ENCODE measurements at regions not wholly inside any gene's neighbourhood (a gene's known extent, or its start where the extent isn't known, plus 50 kb on each side); places are given as distances from the start of the nearest gene placed in this dataset.

DNA sequence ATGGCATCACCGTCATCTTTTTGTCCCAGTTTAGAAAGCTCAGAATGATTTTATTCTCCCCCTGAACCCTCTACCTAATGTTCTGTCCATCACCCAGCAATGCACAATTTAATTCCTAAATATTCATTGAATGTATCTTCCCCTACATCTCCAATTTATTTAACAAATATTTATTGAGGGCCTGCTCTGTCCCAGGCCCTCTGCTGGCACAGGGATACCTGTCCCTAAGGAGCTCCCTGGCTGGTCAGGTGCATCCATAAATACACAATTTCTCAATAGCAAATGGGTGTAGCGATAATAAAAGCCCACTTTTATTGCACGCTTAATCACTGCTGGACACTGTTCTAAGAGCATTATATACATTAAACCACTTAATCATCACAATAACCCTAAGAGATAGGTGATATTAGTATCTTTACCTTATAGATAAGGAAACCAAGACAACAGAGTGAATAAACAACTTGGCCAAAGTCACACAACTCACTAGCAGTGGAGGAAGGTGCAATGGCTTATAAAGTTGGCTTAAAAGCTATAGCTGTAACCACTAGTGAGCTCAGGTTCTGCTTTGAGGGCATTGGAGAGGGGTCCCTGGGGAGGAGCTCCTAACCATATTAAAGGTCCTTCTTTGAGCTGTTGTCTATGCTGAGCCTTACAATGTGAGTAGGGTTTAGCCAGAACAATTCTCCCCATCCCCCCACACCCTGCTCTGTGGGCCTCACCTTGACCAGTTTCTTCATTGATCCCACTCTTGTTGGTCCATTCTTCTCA lies 126.3 kb upstream of the JUN start:
- ChIA-PET CTCF (interaction anchor here (0.7 kb wide), 1 partner anchor 203 kb away, joined by 7 read pairs; no protein-coding TSS in a partner anchor), POLR2A (no interaction called here)
- H3K27ac Mint-ChIP-seq: peak overlapping the region in 1 of 9 donors; percentile 77
- no peak overlapping the region for H3K4me3 Mint-ChIP-seq
- H3K27me3 ChIP-seq (ENCODE audit: control insufficient read depth in 2 of 2, insufficient read depth in 2 of 2, low read length in 2 of 2): no peaks in the 10 kb centered on the region
- H3K36me3 Mint-ChIP-seq: peaks cover 0 to 15% (median 3%) of the 10 kb centered on the region in 5 donors
- intact Hi-C loops (cut with micrococcal nuclease): loop anchor here in 1 of 2 donors (5.0 kb wide), 1 partner anchor 397 kb away; no protein-coding TSS in a partner anchor
- peaks cover 0 to 17% (median 4%) of the 10 kb centered on the region in 5 donors for H3K27me3 Mint-ChIP-seq
- no peak for DNase-seq
- ATAC-seq: no peak
- H3K27ac ChIP-seq (ENCODE audit: low read depth, low read length): no peak overlapping the region
- H3K4me1 Mint-ChIP-seq: peaks cover 0 to 10% (median under 1%) of the 10 kb centered on the region in 7 donors
- H3K4me1 ChIP-seq (ENCODE audit: control insufficient read depth in 2 of 2, insufficient read depth in 2 of 2, low read length in 2 of 2): no peaks in the 10 kb centered on the region
- no peaks in the 10 kb centered on the region for H3K9me3 ChIP-seq (ENCODE audit: control insufficient read depth in 2 of 3, low read length in 3 of 3)
- H3K4me3 ChIP-seq (ENCODE audit: low read length): no peak overlapping the region
- no peaks in the 10 kb centered on the region for H3K36me3 ChIP-seq (ENCODE audit: control insufficient read depth in 2 of 3, insufficient read depth in 3 of 3, low read length in 3 of 3)
- H3K9me3 Mint-ChIP-seq: peaks cover 0 to 22% (median 12%) of the 10 kb centered on the region in 11 donors

GRCh38 chr1:58911841-58912499 lies 128.1 kb upstream of the JUN start:
- ChIA-PET CTCF (no interaction called here), POLR2A (no interaction called here)
- no peak for ATAC-seq
- no peak overlapping the region for H3K27ac ChIP-seq (ENCODE audit: low read depth, low read length)
- no peaks in the 10 kb centered on the region for H3K4me1 ChIP-seq (ENCODE audit: control insufficient read depth in 2 of 2, insufficient read depth in 2 of 2, low read length in 2 of 2)
- peaks cover 0 to 7% (median 0%) of the 10 kb centered on the region in 7 donors for H3K4me1 Mint-ChIP-seq
- peaks cover 0 to 27% (median 4%) of the 10 kb centered on the region in 5 donors for H3K27me3 Mint-ChIP-seq
- peaks cover 0 to 27% (median 12%) of the 10 kb centered on the region in 11 donors for H3K9me3 Mint-ChIP-seq
- peaks cover 0 to 4% (median 0%) of the 10 kb centered on the region in 3 experiments for H3K9me3 ChIP-seq (ENCODE audit: control insufficient read depth in 2 of 3, low read length in 3 of 3)
- DNase-seq: no peak
- H3K27ac Mint-ChIP-seq: no peak overlapping the region
- no peak overlapping the region for H3K4me3 Mint-ChIP-seq
- H3K27me3 ChIP-seq (ENCODE audit: control insufficient read depth in 2 of 2, insufficient read depth in 2 of 2, low read length in 2 of 2): no peaks in the 10 kb centered on the region
- no peak overlapping the region for H3K4me3 ChIP-seq (ENCODE audit: low read length)
- H3K36me3 ChIP-seq (ENCODE audit: control insufficient read depth in 2 of 3, insufficient read depth in 3 of 3, low read length in 3 of 3): no peaks in the 10 kb centered on the region
- peaks cover 0 to 16% (median 3%) of the 10 kb centered on the region in 5 donors for H3K36me3 Mint-ChIP-seq
- intact Hi-C loops (cut with micrococcal nuclease): no loop called here

DNA sequence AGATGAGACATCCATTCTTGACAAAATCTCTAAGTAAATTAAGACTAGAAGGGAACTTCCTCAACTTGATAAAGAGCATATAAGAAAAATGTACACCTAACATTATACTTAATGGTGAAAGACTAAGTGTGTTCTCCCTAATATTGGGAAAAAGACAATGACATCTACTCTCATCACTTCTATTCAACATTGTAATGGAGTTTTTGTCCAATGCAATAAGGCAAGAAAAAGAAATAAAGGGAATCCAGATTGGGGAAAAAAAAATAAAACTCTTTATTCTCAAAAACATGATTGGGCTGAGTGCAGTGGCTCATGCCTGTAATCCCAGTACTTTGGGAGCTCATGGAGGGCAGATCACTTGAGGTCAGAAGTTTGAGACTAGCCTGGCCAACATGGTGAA lies 131.1 kb upstream of the JUN start:
- Histone ChIP-seq H3K9me3 (ENCODE audit: control insufficient read depth in 2 of 3, low read length in 3 of 3) (peaks cover 0 to 4% (median 0%) of the 10 kb centered on the region in 3 experiments), H3K27me3 (ENCODE audit: control insufficient read depth in 2 of 2, insufficient read depth in 2 of 2, low read length in 2 of 2) (no peaks in the 10 kb centered on the region), H3K27ac (ENCODE audit: low read depth, low read length) (no peak overlapping the region), H3K4me1 (ENCODE audit: control insufficient read depth in 2 of 2, insufficient read depth in 2 of 2, low read length in 2 of 2) (no peaks in the 10 kb centered on the region), H3K4me3 (ENCODE audit: low read length) (no peak overlapping the region), H3K36me3 (ENCODE audit: control insufficient read depth in 2 of 3, insufficient read depth in 3 of 3, low read length in 3 of 3) (no peaks in the 10 kb centered on the region)
- H3K4me1 Mint-ChIP-seq: peaks cover 0 to 7% (median 0%) of the 10 kb centered on the region in 7 donors
- peaks cover 0 to 27% (median 12%) of the 10 kb centered on the region in 11 donors for H3K9me3 Mint-ChIP-seq
- ChIA-PET POLR2A (no interaction called here), CTCF (no interaction called here)
- peaks cover 0 to 16% (median 3%) of the 10 kb centered on the region in 5 donors for H3K36me3 Mint-ChIP-seq
- no peak overlapping the region for H3K4me3 Mint-ChIP-seq
- ATAC-seq (no peak), DNase-seq (no peak)
- H3K27me3 Mint-ChIP-seq: peaks cover 0 to 30% (median 4%) of the 10 kb centered on the region in 5 donors
- intact Hi-C loops (cut with micrococcal nuclease): no loop called here
- no peak overlapping the region for H3K27ac Mint-ChIP-seq

DNA sequence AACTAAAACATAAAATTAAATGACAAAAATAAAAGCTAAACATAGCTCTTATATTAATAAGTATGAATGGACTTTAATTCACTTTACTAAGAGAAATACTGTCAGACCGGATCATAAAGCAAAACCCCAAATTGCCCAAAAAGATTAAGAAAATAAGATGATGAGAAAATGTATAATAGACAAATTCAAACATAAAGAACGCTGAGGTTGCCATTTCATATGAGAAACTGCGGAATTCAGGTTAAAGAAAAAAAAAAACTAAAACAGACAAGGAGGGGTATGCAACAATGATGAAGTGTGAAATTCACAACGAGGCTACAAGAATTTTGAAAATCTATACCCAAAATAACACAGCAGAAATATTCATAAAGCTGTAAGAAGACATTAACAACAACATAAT lies 133.6 kb upstream of the JUN start:
- peaks cover under 1 to 5% of the 10 kb centered on the region in 2 donors for H3K4me1 ChIP-seq (ENCODE audit: control insufficient read depth in 2 of 2, insufficient read depth in 2 of 2, low read length in 2 of 2)
- DNase-seq (no peak), ATAC-seq (no peak)
- H3K27ac ChIP-seq (ENCODE audit: low read depth, low read length): no peak overlapping the region
- POLR2A ChIA-PET: interaction anchor here (0.6 kb wide), 1 partner anchor 299 kb away, joined by 3 read pairs; no protein-coding TSS in a partner anchor
- Mint-ChIP-seq H3K36me3 (peaks cover 0 to 12% (median 3%) of the 10 kb centered on the region in 5 donors), H3K4me3 (no peak overlapping the region), H3K27me3 (peaks cover 0 to 30% (median 4%) of the 10 kb centered on the region in 5 donors), H3K9me3 (peaks cover 0 to 27% (median 12%) of the 10 kb centered on the region in 11 donors), H3K27ac (no peak overlapping the region), H3K4me1 (peaks cover 0 to 12% (median 5%) of the 10 kb centered on the region in 7 donors)
- intact Hi-C loops (cut with micrococcal nuclease): loop anchor here in 1 of 2 donors (2.0 kb wide), 1 partner anchor 25 kb away; no protein-coding TSS in a partner anchor
- CTCF ChIA-PET: no interaction called here
- no peaks in the 10 kb centered on the region for H3K36me3 ChIP-seq (ENCODE audit: control insufficient read depth in 2 of 3, insufficient read depth in 3 of 3, low read length in 3 of 3)
- peaks cover 0 to 4% (median 0%) of the 10 kb centered on the region in 3 experiments for H3K9me3 ChIP-seq (ENCODE audit: control insufficient read depth in 2 of 3, low read length in 3 of 3)
- no peaks in the 10 kb centered on the region for H3K27me3 ChIP-seq (ENCODE audit: control insufficient read depth in 2 of 2, insufficient read depth in 2 of 2, low read length in 2 of 2)
- H3K4me3 ChIP-seq (ENCODE audit: low read length): no peak overlapping the region

DNA sequence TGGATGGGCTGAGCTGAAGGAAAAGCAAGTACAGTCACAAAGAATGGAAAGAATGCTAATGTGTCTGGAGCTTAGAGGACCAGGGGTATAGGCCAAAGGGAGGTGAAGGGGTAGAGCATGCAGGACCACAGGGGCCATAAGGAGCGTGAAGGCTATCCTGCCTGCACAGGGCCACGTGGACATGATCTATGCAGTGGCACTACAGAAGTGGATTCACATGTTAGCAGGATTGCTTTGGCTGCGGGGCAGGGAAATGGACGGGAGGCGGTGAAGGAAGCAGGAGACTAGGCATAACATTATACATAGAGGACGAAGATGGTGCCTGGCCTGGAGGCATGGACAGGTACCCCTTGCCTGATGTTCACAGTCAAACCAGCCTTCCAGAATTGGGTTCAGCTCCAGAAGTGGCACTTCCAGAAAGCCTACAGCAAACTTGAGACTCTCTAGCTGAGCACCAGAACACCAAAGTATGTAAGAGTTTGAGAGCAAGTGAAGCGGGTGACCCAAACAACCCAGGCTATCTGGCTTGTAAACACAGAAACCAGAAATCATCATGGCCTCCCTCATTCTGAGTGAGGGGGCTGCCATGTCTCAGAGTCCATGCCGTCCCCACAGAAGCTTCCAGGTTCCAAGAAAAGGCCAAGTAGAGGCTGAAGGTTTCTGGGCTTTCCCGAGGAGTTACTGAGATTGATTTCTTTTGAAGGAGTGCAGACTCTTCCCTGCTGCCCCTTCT lies 135.5 kb upstream of the JUN start:
- H3K27me3 Mint-ChIP-seq: peaks cover 0 to 16% (median 0%) of the 10 kb centered on the region in 5 donors
- H3K9me3 ChIP-seq (ENCODE audit: control insufficient read depth in 2 of 3, low read length in 3 of 3): peaks cover 0 to 4% (median 0%) of the 10 kb centered on the region in 3 experiments
- peaks cover 7 to 22% (median 15%) of the 10 kb centered on the region in 7 donors for H3K4me1 Mint-ChIP-seq
- H3K36me3 ChIP-seq (ENCODE audit: control insufficient read depth in 2 of 3, insufficient read depth in 3 of 3, low read length in 3 of 3): no peaks in the 10 kb centered on the region
- no peaks in the 10 kb centered on the region for H3K27me3 ChIP-seq (ENCODE audit: control insufficient read depth in 2 of 2, insufficient read depth in 2 of 2, low read length in 2 of 2)
- ATAC-seq (no peak), DNase-seq (no peak)
- no peak overlapping the region for H3K4me3 ChIP-seq (ENCODE audit: low read length)
- ChIA-PET CTCF (interaction anchor here (0.6 kb wide), 1 partner anchor 134 kb away, joined by 9 read pairs; no protein-coding TSS in a partner anchor), POLR2A (interaction anchor here (1.1 to 1.5 kb wide), 2 partner anchors 13 to 14 kb away, joined by 3 to 4 read pairs; no protein-coding TSS in a partner anchor)
- peak overlapping the region in 1 of 9 donors; percentile 62 for H3K27ac Mint-ChIP-seq
- peaks cover 0 to 7% (median 3%) of the 10 kb centered on the region in 5 donors for H3K36me3 Mint-ChIP-seq
- H3K9me3 Mint-ChIP-seq: peaks cover 0 to 13% (median 6%) of the 10 kb centered on the region in 11 donors
- intact Hi-C loops (cut with micrococcal nuclease): no loop called here
- H3K4me1 ChIP-seq (ENCODE audit: control insufficient read depth in 2 of 2, insufficient read depth in 2 of 2, low read length in 2 of 2): peaks cover 5 to 6% of the 10 kb centered on the region in 2 donors
- H3K4me3 Mint-ChIP-seq: no peak overlapping the region
- no peak overlapping the region for H3K27ac ChIP-seq (ENCODE audit: low read depth, low read length)

DNA sequence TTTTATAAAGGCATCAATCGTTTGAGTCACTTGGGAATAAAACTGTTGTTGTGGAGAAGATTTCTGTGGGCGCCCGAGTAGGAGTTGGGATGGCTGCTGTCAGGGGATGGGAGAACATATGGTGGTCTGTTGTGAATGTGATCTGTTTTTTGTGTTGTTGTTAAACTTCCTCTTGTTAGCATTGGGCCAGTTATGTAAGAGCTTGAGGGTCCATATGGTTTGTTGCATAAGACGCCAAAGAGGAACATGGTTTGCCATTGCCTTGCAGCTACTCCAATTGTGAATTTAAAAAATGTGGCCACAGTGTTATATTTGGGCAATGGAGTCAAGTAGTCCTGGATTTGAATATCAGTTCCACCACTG lies 136.1 kb upstream of the JUN start:
- peaks cover 0 to 5% (median under 1%) of the 10 kb centered on the region in 5 donors for H3K36me3 Mint-ChIP-seq
- Histone ChIP-seq H3K4me3 (ENCODE audit: low read length) (no peak overlapping the region), H3K9me3 (ENCODE audit: control insufficient read depth in 2 of 3, low read length in 3 of 3) (peaks cover 0 to 4% (median 0%) of the 10 kb centered on the region in 3 experiments), H3K4me1 (ENCODE audit: control insufficient read depth in 2 of 2, insufficient read depth in 2 of 2, low read length in 2 of 2) (peaks cover 5 to 6% of the 10 kb centered on the region in 2 donors), H3K27ac (ENCODE audit: low read depth, low read length) (no peak overlapping the region), H3K27me3 (ENCODE audit: control insufficient read depth in 2 of 2, insufficient read depth in 2 of 2, low read length in 2 of 2) (no peaks in the 10 kb centered on the region), H3K36me3 (ENCODE audit: control insufficient read depth in 2 of 3, insufficient read depth in 3 of 3, low read length in 3 of 3) (no peaks in the 10 kb centered on the region)
- ATAC-seq (no peak), DNase-seq (no peak)
- H3K4me1 Mint-ChIP-seq: peaks cover 7 to 22% (median 15%) of the 10 kb centered on the region in 7 donors
- H3K9me3 Mint-ChIP-seq: peaks cover 0 to 8% (median 2%) of the 10 kb centered on the region in 11 donors
- ChIA-PET CTCF (no interaction called here), POLR2A (interaction anchor here (1.5 to 2.0 kb wide), 2 partner anchors 12 to 20 kb away, joined by 4 read pairs; no protein-coding TSS in a partner anchor)
- H3K4me3 Mint-ChIP-seq: no peak overlapping the region
- peaks cover 0 to 14% (median 0%) of the 10 kb centered on the region in 5 donors for H3K27me3 Mint-ChIP-seq
- no peak overlapping the region for H3K27ac Mint-ChIP-seq
- intact Hi-C loops (cut with micrococcal nuclease): loop anchor here in 1 of 2 donors (5.0 kb wide), 1 partner anchor 777 kb away; no protein-coding TSS in a partner anchor
